ENCODE measurements at regions not wholly inside any gene's neighbourhood (a gene's known extent, or its start where the extent isn't known, plus 50 kb on each side); places are given as distances from the start of the nearest gene placed in this dataset.

GRCh38 chr12:92466391-92467305 is 236.1 kb upstream of the PLEKHG7 start:
- peak; percentile 40 for DNase-seq (ENCODE audit: low read depth, low spot score)

DNA sequence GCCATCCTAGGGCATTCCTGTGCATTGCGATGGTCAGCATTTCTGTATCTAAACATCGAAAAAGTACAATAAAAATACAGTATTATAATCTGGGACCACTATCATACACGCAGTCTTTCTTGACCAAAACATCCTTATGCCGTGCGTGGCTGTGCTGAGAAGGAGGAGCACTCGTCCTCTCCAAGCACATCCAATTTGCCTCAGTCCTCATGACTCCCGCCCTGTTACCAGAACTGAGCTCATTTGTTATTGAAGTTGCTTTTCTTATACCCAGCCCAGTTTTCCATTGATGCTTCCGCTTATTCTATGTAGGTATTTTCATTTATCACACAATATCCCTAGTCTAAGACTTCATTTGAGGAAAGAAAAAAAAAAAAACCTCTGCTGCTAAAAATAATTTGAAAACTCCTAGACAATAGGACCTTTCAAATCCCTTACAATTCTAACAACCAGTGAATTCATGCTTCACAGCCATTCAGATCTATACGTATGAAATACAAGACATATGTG is 236.9 kb upstream of the PLEKHG7 start:
- DNase-seq (ENCODE audit: low read depth, low spot score): no peak

DNA sequence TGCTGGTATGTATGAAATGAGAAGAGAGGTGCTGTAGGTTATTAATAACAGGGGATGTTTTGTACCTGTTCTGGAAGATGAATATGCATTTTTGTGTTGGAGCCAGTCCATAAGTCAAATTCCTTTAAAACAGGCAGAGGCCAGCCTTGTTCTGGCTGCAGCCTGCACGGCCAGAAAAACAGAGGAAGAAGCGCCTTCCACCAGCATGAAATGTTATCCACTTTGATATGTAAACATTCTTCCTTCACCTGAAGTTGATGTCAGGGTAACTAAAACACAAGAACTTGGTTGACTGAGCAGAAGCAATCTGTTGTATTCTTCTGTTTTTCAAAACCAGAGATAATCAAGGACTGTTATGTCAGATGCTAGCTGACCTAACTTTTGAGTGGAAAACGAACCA is 237.9 kb upstream of the PLEKHG7 start:
- DNase-seq (ENCODE audit: low read depth, low spot score): no peak

DNA sequence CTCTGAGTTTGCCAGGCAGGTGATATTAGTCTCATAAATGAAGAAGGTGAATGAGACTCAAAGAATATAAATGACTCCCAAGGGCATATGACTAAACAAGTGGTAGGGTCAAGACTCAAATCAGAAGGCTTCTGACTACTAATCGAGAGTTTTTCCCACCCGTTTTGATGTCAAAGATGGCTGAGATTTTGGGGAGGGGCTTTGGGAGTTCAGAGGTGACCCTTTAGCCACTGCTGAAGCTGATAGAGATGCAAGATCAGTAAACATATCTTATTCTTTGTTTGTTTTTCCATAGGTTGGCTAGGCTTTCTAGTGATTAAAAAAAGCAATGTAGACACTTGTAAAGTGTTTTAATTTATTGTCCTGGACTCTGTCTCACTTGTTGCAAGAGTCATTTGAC is 239.6 kb upstream of the PLEKHG7 start:
- DNase-seq (ENCODE audit: low read depth, low spot score): no peak

- DNase-seq (ENCODE audit: low read depth, low spot score): no peak
Measured at GRCh38 chr12:92462527-92462926, 240.3 kb upstream of the PLEKHG7 start.

- DNase-seq (ENCODE audit: low read depth, low spot score): no peak
Measured at GRCh38 chr12:92462049-92462448, 240.7 kb upstream of the PLEKHG7 start.

GRCh38 chr12:92459850-92460249 is 242.9 kb upstream of the PLEKHG7 start:
- no peak for DNase-seq (ENCODE audit: low read depth, low spot score)

DNA sequence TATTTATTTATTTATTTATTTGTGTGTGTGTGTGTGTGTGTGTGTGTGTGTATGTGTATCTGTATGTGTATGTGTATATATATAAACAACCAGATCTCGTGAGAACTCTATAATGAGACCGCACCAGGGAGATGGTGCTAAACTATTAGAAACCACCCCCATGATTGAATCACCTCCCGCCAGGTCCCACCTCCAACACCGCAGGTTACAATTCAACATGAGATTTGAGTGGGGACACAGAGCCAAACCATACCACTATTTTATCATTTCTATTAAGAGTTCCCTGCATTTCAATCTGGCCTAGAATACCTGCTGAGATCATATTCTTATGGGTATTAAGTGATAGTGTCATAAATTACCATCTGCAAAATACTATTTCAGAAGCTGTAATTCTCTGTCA is 243.8 kb upstream of the PLEKHG7 start:
- no peak for DNase-seq (ENCODE audit: low read depth, low spot score)

GRCh38 chr12:92457458-92458180 is 245.2 kb upstream of the PLEKHG7 start:
- no peak for DNase-seq (ENCODE audit: low read depth, low spot score)

- DNase-seq (ENCODE audit: low read depth, low spot score): no peak
Measured at GRCh38 chr12:92452763-92453162, 250.0 kb upstream of the PLEKHG7 start.

DNA sequence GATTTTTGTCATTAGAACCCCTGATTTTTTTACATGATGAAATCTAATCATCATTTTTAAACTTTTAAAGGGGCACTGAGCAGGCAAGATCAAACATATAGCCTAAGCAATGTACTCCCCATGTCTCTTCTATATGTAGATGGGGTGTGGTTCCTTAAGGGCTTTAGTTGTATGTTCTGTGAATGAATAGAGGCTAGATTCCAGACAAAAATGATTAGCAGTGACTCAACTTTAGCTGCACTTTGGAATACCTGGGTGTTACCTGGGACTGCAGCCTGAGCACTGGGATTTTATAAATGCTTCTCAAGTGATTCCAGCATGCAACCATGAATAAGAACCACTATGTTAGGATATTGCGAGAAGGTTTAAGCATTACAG is 256.7 kb upstream of the PLEKHG7 start:
- no peak for DNase-seq (ENCODE audit: low read depth, low spot score)

DNA sequence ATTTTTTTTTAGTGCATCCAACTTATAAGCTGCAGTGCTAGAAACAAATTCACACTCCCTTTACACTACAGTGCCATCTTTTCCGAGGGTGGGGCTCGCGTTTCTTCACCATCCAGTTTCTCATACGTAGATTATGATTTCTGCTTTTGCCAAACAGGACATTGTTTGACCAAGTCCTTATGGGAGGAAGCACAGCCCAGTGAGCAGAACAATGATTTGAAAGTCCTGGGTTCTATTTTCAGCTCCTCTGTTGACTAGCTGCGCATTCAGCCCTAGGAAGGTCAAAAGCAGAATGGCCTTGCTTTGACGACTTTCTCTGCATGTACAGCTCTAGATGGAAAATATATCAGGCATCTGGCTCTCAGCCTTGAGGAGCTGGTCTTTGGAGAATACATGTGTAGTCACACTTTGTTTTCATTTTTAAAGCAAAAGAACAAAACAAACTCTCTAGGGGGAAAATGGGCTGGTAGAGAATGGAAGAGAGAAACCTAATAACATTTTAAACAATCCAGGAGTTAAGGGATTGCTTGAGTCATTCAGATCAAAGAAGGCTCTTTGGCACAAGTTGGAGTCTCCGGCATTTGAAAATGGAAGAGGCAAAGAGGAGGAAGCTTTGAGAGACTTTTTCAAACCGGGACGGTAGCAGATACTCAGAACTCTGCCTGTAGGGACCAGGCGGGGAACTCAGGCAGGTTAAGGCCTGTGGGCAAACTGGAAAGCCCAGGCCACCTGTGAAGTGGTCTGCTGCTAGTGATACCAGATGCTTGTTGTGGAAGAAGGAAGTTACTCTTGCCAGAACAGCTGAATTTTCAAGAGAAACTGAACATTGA is 257.3 kb upstream of the PLEKHG7 start:
- no peak for DNase-seq (ENCODE audit: low read depth, low spot score)

DNA sequence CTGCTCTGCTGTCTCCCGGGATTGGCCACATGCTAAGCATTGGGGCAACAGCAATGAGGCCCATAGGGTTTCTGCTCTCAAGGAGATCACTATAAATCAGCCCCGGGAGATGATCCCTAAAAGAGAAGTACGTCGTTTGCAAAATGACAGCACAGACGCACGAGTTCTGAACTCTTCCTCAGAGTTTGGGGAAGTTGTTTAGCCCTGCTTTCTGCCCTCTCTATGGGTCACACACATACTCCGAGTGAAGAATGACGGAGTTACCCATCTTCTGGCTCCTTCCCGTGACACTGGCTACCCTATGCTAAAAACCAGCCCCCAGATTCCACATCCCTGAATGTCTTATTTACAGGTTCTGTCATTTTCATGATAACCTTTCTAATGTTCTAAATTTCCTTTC is 258.0 kb upstream of the PLEKHG7 start:
- no peak for DNase-seq (ENCODE audit: low read depth, low spot score)

DNA sequence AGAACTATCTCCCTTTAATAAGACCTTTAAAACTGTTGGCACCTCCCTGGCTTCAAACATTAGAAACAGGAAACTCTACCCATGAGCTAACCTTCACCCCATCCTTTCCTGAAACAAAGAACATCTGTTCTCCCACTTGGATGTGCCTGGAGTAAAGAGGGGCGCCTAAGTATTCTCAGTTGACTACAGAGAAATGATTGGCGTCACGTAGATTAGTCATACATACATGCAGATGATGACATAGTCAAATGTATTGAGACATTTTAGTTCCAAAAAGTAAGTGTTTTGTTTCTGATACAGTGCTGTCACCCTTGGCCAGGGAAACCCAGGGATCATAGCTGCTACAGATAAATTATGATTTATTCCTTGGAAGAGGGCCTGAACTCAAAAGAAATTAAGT is 260.0 kb upstream of the PLEKHG7 start:
- no peak for DNase-seq (ENCODE audit: low read depth, low spot score)

- DNase-seq (ENCODE audit: low read depth, low spot score): no peak
Measured at GRCh38 chr12:92440072-92440471, 262.7 kb upstream of the PLEKHG7 start.

- DNase-seq (ENCODE audit: low read depth, low spot score): no peak
Measured at GRCh38 chr12:92439420-92439805, 263.4 kb upstream of the PLEKHG7 start.

- no peak for DNase-seq (ENCODE audit: low read depth, low spot score)
Measured at GRCh38 chr12:92438641-92439419, 264.0 kb upstream of the PLEKHG7 start.

GRCh38 chr12:92437452-92437851 is 265.3 kb upstream of the PLEKHG7 start:
- no peak for DNase-seq (ENCODE audit: low read depth, low spot score)

DNA sequence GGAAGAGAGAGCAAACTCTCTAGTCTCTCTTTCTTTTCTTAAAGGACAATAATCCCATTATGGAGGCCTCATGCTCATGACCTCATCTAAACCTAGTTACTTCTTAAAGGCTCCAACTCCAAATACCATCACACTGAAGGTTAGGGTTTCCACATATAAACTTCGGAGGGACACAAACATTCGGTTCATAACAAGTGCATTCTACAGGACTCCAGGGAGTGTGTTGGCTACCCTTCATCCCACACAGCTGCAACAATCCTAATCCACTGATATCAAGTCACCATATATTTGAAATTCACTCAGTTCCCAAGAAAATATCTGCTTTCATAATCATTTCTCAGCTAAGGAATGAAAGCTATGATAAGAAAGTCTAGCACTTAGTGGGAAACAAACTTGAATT is 265.9 kb upstream of the PLEKHG7 start:
- DNase-seq (ENCODE audit: low read depth, low spot score): no peak

DNA sequence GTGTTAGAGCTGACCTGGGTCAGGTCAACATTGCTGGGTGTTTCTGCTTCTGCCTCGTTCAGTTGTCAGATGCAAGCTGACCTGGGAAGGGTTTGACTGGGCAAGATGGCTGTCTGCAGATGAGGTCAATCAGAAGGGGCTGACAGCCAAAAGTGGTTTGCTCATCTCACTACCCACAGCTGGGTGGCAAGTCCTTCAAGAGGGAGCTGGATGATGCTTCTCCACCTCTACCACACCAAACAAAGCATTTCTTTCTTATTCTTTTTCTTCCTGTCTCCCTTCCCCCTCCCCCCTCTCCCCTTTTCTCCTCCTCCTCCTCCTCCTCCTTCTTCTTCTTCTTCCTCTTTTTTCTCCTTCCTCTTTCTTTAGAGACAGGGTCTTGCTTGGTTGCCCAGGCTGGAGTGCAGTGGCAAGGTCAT is 268.2 kb upstream of the PLEKHG7 start:
- no peak for DNase-seq (ENCODE audit: low read depth, low spot score)
